NCI-H526 (cell line): ENCODE measurements at regions not wholly inside any gene's neighbourhood (a gene's known extent, or its start where the extent isn't known, plus 50 kb on each side); places are given as distances from the start of the nearest gene placed in this dataset.
A peak's percentile ranks its signal among the peaks of the same experiment; 100 is the strongest.

Experiments used
- DNase-seq, 2 experiments: peaks; one replicate each; lab custom pipeline; 2025; lab: John Stamatoyannopoulos, UW

DNA sequence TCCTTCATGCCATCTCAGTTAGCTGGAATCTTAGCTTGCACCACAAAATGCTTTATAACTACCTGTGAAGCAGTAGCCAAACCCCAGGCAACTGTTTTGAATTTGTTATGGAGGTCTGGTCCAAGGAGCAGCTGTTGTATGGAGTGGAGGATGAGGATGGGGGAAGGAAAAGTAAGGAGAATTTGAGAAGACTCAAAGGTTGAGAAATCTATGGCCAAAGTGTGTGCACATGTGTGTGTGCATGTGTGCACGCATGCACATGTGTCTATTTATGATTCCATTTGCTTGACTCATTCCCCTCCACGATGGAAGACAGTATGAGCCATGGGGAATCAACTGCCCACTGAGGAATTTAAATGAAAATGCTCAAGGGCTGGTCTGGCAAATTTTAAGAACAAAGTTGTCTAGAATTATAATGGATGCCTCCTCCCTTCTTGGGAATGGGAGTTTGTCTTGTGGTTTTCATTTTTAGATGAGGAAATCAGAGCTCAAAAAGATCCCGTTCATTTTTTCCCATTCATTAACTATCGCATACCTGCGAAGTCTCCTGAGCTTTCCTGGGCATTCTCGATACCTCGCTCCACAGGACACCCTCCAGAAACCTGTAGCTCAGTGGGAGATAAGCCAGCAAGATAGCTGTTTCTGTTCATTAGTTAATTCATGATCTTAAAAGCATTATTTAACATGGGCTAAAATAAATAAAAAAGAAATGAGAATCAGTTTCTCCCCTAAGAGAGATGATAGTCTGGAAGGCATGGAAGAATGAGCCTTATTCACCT, 152.3 kb upstream of the NEDD9 start:
- DNase-seq, result no peak

DNA sequence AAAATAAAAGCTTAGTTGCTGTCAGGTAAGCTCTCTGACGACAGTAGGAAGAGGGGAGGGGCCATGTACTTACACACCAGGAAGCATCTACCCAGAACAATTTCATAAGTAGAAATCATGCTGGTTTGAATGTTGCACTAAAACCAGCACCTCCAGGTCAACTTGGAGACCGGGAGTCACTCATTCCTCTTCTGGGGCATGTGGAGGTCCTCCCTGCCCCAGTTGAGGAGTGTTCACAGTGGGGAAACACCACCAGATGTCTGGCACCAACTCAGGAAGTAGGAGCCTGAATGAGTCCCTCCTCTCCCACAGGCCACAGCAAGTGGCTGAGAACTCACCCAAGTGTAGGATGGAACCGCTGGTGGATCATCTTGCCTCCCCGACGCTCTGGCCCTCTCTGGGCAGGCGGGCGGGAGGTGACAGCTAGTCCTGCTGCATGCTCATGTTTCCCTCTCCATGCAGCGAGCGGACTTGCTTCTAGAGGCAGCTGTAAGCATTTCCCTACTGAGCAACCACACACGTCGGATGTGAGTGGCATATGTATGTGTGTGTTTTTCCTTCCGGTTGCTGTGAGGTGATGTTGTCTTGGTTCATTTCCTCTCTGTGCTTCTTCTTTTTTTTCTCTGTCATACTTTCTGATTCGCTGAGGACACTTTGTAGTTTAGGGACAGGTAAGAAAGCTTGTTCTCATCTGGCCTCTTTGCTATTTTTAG, 149.5 kb upstream of the NEDD9 start:
- DNase-seq, result no peak

DNA sequence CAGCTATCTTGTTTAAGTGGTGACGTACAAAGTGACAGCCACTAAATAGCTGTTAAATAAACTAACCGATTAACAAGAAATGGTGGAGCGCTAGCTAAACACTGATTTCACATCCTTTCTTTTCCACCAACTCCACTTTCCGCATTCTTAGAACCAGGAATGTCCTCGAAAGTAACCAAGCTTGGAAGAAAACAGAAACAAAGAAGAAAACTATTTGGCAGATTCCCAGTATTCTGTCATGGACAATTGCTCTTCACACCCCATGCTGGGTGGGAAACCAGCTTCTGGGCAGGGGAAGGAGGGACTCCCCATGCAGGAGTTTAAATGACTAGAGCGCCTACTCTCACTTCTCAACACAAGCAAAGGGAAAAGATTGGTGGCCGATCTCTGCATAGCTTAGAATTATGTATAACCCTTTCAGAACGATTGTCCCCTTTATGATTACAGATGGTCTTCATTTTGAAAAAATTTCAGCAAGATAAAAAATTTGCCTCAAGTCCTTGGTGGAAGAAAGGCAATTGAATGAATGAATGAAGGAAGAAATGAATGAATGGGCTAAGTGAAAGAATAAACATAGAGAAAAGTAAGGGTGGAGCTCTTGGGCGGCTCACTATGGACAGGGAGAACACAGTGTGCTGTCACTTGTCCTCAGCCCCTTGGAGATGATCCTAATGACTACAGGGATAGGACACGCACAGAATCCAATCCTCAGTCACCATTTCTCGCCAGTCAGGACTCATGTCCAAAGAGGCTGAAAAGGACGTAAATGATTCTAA, 148.7 kb upstream of the NEDD9 start:
- no peak for DNase-seq

DNA sequence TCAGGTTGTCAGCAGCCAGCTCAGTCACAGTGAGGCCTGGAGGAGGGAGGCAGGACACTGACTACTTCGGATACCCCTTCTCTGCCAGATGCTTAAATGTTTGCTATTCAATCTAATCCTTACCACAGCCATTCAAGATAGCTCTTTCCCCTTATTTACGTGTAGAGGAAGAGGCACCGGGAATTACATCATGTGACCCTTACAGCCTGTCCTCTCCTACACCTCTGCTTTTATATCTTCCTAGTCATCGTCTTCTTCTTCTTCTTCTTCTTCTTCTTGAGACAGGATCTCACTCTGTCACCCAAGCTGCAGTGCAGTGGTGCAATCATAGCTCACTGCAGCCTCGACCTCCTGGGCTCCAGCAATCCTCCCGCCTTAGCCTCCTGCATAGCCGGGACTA, 148.1 kb upstream of the NEDD9 start:
- no peak for DNase-seq

DNA sequence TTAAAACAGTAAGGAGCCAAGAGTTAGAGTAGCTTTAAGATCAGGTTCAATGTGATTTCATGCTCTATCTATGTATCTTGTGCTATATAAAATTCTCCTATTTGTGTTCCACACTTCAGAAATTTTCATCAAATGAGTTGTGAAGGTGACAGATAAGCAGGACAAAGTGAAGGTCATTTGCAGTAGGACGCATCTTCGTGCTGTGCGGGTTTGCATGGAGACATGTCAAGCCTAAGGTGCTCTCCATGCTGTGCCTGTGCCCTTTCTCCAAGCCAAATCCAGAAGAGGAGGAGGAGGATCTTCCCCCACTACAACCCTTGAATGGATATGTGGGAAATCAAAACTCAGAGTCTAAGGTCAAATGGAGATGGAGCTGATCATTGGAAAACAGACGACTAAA, 147.3 kb upstream of the NEDD9 start:
- DNase-seq, result no peak

DNA sequence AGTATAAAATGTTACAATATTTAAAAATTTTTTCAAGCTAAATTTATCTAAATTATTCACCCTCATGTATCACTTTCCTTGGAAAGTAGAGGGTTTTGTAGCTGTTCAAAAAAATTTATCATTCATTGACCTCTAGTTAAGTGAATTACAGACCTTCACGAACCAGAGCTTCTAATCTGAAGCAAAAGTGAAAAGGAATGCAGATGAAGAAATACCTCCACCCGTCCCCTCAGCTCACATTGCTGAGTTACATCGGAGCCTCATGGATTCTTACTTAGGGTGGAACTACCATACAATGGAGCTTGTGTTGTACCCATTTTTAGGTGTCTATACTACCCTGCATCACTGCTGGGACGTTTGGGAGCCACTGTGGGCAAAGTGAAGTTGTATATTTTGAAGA, 146.2 kb upstream of the NEDD9 start:
- DNase-seq, result no peak

DNA sequence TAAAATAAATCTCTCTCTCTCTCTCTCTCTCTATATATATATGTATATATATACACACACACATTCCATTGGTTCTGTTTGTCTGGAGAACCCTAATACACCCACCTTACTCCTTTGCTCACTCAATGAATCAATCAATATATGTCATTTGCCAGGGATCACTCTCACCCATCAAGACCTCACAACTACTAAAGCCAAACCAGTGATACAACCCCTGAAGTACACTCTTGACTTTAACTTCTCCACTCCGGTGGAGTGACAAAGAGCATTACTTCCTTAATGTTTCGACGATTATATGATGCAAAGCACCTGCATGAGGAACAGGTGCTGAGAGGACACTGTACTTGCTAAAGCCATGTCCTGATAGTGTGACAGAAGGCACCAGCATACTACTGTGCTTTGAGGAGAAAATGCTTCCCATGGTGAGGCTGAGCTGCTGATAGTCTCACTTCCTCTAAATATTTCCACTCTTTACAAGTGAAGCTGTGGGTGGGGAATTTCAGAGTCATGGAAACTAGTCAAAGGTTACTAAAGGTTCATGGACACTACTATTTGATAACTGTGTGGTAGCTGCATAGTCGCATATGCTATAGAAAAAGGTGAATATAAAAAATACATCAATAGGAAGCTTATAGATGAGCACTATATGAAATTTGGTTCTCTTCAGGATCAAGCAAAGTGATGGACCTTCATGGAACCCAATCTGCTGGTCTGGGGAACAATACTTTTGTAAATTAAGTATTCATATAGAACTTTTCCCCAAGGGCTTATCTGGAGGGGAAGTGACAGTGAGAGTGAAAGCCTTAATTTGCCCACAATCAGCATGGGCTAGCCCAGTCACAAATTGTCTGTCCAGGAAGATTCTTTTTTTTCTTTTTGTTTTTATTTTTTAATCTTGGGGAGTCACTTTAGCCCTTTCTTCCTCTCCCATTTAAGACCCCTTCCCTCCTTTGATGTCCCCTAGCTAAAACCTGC, 141.9 kb upstream of the NEDD9 start:
- no peak for DNase-seq

DNA sequence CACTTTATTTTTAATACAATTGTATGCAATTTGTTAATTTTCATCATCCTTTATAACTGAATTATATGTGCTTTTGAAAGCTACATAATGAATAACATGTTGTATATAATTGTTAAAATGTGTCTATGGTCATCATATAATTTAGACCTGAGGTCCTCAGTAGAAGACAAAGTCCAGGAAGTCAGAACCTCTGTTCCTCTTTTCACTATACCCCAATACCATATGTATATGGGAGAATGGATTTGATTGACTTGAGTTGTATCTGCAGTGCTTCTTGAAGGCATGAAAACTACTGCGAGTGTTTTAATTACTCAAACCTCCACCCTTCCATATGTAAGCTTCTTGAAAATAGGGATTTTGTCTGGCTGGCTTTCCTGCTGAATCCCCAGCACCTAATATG, 140.7 kb upstream of the NEDD9 start:
- DNase-seq, result no peak

DNA sequence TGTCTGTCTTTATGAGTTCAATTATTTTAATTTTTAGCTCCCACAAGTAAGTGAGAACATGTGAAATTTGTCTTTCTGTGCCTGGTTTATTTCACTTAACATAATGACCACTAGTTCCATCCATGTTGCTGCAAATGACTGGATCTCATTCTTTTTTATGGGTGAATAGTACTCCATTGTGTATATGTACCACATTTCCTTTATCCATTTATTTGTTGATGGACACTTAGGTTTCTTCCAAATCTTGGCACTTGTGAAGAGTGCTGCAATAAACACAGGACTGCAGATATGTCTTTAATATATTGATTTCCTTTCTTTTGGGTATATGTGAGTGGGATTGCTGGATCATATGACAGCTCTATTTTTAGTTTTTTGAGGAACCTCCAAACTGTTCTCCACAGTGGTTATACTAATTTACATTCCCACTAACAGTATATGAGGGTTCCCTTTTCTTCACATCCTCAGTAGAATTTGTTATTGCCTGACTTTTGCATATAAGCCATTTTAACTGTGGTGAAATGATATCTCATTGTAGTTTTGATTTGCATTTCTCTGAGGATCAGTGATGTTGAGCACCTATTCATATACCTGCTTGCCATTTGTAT, 139.8 kb upstream of the NEDD9 start:
- DNase-seq, result peak; percentile 61 to 65

DNA sequence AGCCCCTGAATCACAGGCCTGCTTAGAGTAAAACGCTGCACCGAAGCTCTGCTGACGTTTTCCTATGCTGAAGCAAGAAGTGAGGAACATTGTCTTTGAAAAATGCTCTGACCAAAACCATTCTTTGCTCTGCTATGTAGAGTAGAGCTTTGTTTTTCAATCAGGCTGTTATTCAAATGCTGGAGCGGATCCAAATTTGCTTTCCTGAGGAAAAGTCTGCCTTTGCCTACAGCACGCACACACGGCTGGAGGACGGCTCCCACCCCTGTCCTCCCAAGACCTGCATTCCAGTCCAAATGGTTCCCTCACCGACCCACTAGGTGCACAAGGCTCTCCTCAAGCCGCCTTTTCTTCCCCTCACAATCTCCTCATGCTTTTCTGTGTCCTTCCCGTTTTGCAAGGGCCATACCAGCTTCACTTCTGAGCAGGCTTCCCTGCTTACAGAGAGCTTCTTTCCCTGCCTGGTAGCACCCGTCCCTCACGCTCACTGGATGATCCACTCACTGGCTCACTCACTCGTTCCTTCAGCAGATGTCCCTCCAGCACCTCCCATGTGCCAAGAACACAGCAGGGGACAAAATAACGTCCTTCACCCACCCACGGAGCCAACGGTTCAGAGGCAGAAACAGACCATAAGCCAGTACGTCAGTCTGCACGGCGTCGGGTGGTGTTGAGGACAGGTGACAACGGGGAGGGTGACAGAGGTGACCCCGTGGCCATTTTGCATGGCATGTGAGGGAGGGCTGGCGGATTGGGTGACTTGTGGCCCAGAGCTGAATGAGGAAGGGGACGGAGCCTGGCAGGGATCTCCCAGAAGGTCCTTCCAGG, 137.9 kb upstream of the NEDD9 start:
- peak; percentile 15 to 56 for DNase-seq

DNA sequence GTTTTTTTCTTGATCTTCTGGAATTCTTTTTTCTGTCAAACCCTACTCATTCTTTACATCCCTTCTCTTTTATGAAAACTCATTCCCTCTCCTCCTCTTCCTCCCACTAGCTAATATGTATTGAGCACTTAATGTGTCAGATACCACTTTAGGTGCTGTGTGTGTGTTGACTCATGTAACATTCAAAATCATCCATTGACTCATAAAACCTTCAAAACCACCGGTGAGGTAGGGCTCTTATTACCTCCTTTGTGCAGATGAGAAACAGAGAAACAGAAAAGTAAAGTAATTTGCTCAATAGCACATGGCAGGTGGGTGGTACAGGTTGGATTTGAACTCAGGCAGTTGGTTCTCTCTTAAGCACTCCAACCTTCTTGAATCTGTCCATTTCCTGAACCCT, 136.3 kb upstream of the NEDD9 start:
- no peak for DNase-seq

DNA sequence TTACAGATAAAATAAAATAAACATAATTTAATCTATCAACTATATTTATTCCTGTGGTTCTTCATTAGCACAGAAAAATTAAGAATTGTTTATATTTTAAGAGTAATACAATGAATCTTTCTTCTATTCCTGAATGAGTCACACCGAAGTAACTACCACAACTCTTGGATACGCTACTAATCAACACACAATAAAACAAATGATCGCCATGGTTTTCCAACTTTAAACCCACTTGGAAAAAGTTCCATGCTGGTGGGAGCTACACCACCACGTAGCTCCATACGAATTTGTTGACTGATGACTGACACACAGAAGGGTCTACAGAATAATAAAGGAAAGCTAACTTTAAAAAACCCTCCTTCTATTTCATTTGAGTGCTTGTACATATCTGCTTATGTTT, 135.8 kb upstream of the NEDD9 start:
- DNase-seq, result no peak

DNA sequence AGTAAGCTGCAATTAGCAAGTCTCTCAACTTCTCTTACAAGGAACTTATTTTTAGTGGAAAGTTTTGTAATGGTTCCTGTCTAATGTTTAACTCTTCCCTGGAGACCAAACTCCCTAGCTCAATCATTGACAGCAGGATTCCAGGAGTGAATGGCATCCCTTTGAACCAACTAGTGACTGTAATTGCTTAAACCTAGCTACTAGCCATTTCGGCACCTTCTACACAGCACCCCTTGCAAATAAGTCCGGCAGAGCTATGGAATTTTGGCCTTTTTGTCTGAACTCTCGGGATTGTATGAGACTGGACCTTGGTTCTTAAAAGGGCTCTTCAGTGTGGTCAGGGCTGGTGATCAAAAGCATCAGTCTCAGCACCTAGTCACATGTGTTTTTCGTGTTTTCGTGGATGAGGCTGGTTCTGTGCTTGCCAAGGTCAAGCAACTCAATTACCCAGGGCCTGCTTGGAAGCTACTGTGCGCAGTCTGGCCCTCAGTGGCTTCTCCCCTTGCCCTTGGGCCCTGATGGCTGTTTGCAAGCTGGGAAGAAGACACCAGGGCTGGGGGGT, 135.3 kb upstream of the NEDD9 start:
- no peak for DNase-seq

DNA sequence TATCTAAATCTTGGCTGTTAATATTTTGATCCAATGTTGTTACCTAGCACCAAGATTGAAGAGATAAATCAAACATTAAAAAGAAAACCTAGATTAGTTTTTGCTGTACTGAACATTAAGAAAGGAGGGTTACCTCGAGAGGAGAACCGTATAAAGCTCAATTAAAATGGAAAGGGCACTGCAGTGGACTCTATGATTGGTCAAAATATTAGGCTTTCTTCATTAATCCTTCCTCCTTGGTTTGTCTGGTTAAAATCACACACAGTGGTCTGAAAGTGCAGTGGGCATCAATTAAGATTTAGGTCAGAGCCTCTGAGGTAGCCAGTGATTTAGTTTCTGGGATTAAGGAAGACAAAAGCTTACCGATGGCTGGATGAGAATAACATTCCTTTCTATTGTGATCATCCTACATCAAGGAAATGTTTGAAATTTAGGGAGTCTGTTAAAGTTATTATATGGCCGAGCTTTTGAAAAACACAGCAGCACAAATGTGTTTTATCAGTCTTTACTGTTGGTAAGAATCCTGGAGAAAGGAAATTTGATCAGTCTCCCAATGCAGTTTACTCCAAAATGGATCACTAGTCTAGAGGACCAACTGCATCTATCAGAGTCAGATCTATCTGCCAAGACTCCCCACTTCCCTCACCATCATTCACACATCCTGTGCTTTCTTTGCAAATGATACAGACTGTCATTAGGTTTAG, 134.6 kb upstream of the NEDD9 start:
- DNase-seq, result no peak

DNA sequence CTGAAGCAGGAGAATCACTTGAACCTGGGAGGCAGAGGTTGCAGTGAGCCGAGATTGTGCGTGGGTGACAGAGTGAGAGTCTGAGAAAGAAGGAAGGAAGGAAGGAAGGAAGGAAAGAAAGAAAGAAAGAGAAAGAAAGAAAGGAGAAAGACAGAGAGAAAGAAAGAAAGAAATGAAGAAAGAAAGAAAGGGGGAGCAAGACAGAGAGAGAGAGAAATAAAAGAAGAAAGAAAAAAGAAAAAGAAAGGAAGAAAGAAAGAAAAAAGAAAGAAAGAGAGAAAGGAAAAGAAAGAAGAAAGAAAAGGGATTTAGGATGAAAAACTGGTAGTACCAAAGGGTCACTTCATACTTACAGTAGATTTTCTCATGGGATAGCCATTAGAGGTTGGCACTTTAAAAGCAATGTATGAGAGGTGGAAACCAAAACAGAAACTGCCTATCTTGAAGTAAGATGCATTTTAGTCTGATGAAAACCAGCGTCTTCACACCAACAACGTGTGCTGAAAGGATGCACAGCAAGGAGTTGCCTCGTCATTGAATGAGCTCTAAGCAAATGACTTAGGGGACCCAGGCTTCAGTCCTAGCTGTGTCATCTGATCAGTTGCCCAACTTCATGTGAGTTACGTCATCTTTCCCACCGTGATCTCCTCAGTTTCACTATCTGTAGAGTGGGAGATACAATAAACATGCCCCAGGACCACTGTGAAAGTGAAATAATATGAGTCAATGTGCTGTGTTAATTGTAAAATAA, 133.9 kb upstream of the NEDD9 start:
- no peak for DNase-seq

DNA sequence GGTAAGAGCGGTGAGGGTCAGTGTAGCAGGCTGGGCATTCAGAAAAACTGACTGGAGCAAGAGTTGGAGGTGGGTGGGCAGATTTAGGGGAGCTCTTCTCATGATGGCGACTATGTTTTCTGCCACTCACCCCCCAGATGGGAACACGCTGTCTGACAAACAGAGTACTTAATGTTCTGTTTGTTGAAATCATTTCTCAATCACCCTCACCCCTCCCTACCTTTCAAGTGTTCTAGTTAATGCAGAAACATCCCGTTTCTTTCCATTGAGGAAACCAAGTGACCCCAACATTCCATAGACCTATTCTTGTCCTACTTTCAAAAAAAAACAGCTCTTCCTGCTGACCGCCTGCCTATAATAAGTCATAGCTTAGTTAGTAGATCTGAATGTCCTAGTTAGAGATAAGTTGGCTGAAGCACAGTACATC, 132.5 kb upstream of the NEDD9 start:
- no peak for DNase-seq

DNA sequence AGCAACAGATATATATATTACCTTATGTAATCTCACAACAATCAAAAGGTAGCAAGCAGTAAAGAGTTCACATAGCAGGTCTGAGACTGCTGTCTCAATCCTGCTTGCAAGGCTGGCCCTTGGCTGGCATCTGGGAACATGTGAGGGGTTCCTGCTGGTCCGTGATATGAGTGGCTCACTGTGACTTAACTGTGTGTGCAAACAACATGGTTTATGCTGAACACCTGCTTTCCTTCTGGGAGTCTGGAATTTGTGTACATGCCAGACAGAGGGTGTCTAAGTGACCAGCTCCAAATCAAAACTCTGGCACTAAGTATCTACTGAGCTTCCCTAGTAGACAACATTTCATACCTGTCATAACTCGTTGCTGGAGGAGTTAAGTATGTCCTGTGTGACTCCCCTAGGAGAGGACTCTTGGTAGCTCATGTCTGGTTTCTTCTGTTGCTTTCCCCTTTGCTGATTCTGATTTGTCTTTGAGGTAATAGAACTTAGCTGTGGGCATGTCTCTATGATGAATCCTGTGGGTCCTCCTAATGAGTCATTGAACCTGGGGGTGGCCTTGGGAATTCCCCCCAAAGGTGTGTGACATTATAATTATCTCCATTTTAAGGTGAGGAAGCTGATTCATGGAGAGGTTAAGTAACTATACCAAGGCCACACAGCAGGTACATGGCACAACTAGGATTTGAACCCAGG, 131.6 kb upstream of the NEDD9 start:
- no peak for DNase-seq

DNA sequence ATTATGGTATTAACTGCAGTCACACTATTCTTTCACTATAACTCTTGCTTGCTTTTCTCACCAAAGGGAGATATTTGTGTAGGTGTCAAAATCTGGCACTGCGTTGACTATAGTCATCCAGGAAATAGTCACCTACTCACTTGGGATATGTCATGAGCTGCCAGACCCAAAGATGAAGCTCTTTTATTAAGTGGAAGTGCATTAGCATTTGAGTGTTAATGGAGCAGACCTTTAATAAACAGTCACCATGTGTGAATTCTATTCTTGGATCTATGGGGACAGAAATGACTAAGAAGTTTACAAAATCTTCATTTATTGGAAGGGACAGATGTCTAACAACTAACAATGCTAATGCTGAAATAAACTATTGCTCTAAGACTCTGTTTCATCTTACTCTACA, 130.1 kb upstream of the NEDD9 start:
- no peak for DNase-seq
